ENCODE measurements at regions not wholly inside any gene's neighbourhood (a gene's known extent, or its start where the extent isn't known, plus 50 kb on each side); places are given as distances from the start of the nearest gene placed in this dataset.

DNA sequence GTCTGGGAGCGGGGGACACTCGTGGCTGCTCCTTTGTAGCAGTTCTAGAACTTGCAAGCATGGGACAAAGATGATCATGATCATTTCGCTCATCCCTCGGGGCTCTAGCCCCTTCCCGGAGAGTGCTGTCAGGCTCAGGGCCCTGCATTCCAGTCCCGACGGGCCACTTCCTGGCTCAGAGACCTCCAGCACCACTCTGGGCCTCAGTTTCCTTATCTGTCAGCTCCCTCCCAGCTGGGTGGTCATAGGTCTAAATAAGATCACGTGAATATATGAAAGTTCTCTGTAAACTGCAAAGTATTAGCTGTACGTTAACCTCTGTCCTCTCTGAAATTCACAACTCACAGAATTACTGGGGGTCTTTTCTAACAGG lies 52.8 kb upstream of the SLC6A11 start:
- H3K27ac ChIP-seq, result no peak overlapping the region
- H3K4me2 ChIP-seq, result no peak overlapping the region
- DNase-seq (ENCODE audit: low read depth in 1 of 2, low spot score in 1 of 2), result no peak
- FAIRE-seq, result no peak
- no peaks in the 10 kb centered on the region for H3K4me1 ChIP-seq
- TF ChIP-seq TP53 (CRISPR knock-in tag; IDR thresholded peaks at IDR 0.05) (no peak), ESRRA (IDR thresholded peaks at IDR 0.05; ENCODE audit: borderline replicate concordance, low read length) (no peak), ZC3H11A (IDR thresholded peaks at IDR 0.05) (no peak), CEBPB (IDR thresholded peaks at IDR 0.05) (no peak), EP300 (IDR thresholded peaks at IDR 0.05) (no peak), CBX8 (IDR thresholded peaks at IDR 0.05) (no peak), HOXB13 (CRISPR knock-in tag; IDR thresholded peaks at IDR 0.05; ENCODE audit: low read depth) (no peak), NFE2L2 (conservative IDR thresholded peaks at IDR 0.05; ENCODE audit: low read length) (no peak), NR3C1 (IDR thresholded peaks at IDR 0.05) (no peak), FOXS1 (CRISPR knock-in tag; IDR thresholded peaks at IDR 0.05) (no peak), POLR2A (IDR thresholded peaks at IDR 0.05; ENCODE audit: low read length) (no peak), CHD4 (IDR thresholded peaks at IDR 0.05; ENCODE audit: borderline replicate concordance) (no peak), MAFK (IDR thresholded peaks at IDR 0.05; ENCODE audit: partially characterized antibody) (no peak), ZNF302 (CRISPR knock-in tag; IDR thresholded peaks at IDR 0.05) (no peak)
- TF ChIP-seq, protein P1, sequence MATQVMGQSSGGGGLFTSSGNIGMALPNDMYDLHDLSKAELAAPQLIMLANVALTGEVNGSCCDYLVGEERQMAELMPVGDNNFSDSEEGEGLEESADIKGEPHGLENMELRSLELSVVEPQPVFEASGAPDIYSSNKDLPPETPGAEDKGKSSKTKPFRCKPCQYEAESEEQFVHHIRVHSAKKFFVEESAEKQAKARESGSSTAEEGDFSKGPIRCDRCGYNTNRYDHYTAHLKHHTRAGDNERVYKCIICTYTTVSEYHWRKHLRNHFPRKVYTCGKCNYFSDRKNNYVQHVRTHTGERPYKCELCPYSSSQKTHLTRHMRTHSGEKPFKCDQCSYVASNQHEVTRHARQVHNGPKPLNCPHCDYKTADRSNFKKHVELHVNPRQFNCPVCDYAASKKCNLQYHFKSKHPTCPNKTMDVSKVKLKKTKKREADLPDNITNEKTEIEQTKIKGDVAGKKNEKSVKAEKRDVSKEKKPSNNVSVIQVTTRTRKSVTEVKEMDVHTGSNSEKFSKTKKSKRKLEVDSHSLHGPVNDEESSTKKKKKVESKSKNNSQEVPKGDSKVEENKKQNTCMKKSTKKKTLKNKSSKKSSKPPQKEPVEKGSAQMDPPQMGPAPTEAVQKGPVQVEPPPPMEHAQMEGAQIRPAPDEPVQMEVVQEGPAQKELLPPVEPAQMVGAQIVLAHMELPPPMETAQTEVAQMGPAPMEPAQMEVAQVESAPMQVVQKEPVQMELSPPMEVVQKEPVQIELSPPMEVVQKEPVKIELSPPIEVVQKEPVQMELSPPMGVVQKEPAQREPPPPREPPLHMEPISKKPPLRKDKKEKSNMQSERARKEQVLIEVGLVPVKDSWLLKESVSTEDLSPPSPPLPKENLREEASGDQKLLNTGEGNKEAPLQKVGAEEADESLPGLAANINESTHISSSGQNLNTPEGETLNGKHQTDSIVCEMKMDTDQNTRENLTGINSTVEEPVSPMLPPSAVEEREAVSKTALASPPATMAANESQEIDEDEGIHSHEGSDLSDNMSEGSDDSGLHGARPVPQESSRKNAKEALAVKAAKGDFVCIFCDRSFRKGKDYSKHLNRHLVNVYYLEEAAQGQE (IDR thresholded peaks at IDR 0.05), result no peak
- TF ChIP-seq, protein P2, sequence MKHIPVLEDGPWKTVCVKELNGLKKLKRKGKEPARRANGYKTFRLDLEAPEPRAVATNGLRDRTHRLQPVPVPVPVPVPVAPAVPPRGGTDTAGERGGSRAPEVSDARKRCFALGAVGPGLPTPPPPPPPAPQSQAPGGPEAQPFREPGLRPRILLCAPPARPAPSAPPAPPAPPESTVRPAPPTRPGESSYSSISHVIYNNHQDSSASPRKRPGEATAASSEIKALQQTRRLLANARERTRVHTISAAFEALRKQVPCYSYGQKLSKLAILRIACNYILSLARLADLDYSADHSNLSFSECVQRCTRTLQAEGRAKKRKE (CRISPR knock-in tag; IDR thresholded peaks at IDR 0.05; ENCODE audit: low read depth), result no peak
- TF ChIP-seq, protein P3, sequence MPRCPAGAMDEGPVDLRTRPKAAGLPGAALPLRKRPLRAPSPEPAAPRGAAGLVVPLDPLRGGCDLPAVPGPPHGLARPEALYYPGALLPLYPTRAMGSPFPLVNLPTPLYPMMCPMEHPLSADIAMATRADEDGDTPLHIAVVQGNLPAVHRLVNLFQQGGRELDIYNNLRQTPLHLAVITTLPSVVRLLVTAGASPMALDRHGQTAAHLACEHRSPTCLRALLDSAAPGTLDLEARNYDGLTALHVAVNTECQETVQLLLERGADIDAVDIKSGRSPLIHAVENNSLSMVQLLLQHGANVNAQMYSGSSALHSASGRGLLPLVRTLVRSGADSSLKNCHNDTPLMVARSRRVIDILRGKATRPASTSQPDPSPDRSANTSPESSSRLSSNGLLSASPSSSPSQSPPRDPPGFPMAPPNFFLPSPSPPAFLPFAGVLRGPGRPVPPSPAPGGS (IDR thresholded peaks at IDR 0.05), result no peak
- ATAC-seq, result no peak
- ChIA-PET POLR2A (no interaction called here), CTCF (interaction anchor here (0.6 to 22.9 kb wide), 8 partner anchors 10 to 296 kb away, joined by 3 to 297 read pairs (median 5); no protein-coding TSS in a partner anchor)
- no peak overlapping the region for H3K4me3 ChIP-seq
- H3K9me3 ChIP-seq, result no peaks in the 10 kb centered on the region
- 36% methylated on average over 9 of the region's 9 CpGs for WGBS (ENCODE audit: missing lambda C conversion rate)

DNA sequence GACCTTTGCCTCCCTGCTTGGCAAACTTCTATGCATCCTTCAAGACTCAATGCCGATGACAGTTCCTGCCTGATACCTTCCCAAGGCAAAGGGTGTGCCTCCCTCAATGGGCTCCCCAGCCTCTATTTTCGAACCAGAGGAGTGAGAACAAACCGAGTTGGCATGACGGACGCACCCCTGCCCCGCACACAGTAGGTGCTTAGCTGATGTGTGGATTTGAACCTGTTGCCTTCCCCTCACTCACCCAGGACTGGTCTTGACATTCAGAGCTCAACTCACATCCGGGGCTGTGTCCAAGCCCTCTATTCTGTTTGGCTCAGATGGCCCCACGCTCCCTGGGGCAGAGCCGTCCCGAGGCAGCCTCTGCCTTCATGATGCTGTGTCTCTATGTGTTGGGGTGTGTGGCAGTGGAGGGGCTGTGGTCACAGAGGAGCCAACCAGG lies 52.2 kb upstream of the SLC6A11 start:
- no peak overlapping the region for H3K4me2 ChIP-seq
- 60% methylated on average over 9 of the region's 10 CpGs for WGBS (ENCODE audit: missing lambda C conversion rate)
- ATAC-seq, result no peak

More for the DNA sequence above, 52.2 kb upstream of the SLC6A11 start:
- CTCF ChIA-PET, result interaction anchor here (0.7 to 22.9 kb wide), 7 partner anchors 7 to 296 kb away, joined by 3 to 297 read pairs (median 4); no protein-coding TSS in a partner anchor
- POLR2A ChIA-PET, result no interaction called here
- H3K27ac ChIP-seq, result no peak overlapping the region
- no peaks in the 10 kb centered on the region for H3K4me1 ChIP-seq
- FAIRE-seq (no peak), DNase-seq (ENCODE audit: low read depth in 1 of 2, low spot score in 1 of 2) (no peak)
- no peak overlapping the region for H3K4me3 ChIP-seq
- no peak for TF ChIP-seq ZC3H11A (IDR thresholded peaks at IDR 0.05)
- TF ChIP-seq, protein P4, sequence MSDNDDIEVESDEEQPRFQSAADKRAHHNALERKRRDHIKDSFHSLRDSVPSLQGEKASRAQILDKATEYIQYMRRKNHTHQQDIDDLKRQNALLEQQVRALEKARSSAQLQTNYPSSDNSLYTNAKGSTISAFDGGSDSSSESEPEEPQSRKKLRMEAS (IDR thresholded peaks at IDR 0.05), result no peak
- no peak for TF ChIP-seq BHLHE40 (IDR thresholded peaks at IDR 0.05; ENCODE audit: low read depth, low read length)
- H3K9me3 ChIP-seq, result no peaks in the 10 kb centered on the region
